Left ventricle myocardium inferior (tissue), 1 donor: ENCODE measurements at regions not wholly inside any gene's neighbourhood (a gene's known extent, or its start where the extent isn't known, plus 50 kb on each side); places are given as distances from the start of the nearest gene placed in this dataset.

Experiments
- DNase-seq: peaks from one replicate; pipeline ENCODE4 v3.0.0-alpha.2; 2020
- H3K27ac ChIP-seq: fragments of 200-600 bp; replicated peaks from 2 replicates; pipeline ENCODE4 v1.8.0; 2021
- H3K27me3 ChIP-seq: fragments of 200-600 bp; 2 replicates; pipeline ENCODE4 v1.8.0; 2021; ENCODE audit warnings: low read depth
- H3K36me3 ChIP-seq: fragments of 200-600 bp; 2 replicates; pipeline ENCODE4 v1.8.0; 2021
- H3K4me1 ChIP-seq: fragments of 200-600 bp; 2 replicates; pipeline ENCODE4 v1.8.0; 2021
- H3K4me3 ChIP-seq: fragments of 200-600 bp; 2 replicates; pipeline ENCODE4 v1.8.0; 2021; ENCODE audit warnings: mild to moderate bottlenecking, moderate library complexity
- H3K9me3 ChIP-seq: fragments of 200-600 bp; replicated peaks from 2 replicates; pipeline ENCODE4 v1.8.0; 2021
- intact Hi-C: fragments of 100-400 bp; cut with micrococcal nuclease; formaldehyde crosslinking; loops from one replicate; pipeline ENCODE4 v1.11.0; 2022
- TF ChIP-seq, protein P1 (sequence below): fragments of 200-600 bp; IDR thresholded peaks from 2 replicates; pipeline ENCODE4 v1.8.0; 2021; ENCODE audit warnings: antibody characterized with exemption, mild to moderate bottlenecking, borderline replicate concordance
- donor health status: DM: no; HTN: yes; CAD: no; lungs with severe emphysema.

GRCh38 chr1:36636206-36636605 is 153.5 kb upstream of the CSF3R start:
- no peaks in the 10 kb centered on the region for H3K36me3 ChIP-seq
- no peaks in the 10 kb centered on the region for H3K9me3 ChIP-seq
- intact Hi-C loops: no loop called here
- H3K4me3 ChIP-seq: no peak overlapping the region
- no peak overlapping the region for H3K27ac ChIP-seq
- TF ChIP-seq, protein P1, sequence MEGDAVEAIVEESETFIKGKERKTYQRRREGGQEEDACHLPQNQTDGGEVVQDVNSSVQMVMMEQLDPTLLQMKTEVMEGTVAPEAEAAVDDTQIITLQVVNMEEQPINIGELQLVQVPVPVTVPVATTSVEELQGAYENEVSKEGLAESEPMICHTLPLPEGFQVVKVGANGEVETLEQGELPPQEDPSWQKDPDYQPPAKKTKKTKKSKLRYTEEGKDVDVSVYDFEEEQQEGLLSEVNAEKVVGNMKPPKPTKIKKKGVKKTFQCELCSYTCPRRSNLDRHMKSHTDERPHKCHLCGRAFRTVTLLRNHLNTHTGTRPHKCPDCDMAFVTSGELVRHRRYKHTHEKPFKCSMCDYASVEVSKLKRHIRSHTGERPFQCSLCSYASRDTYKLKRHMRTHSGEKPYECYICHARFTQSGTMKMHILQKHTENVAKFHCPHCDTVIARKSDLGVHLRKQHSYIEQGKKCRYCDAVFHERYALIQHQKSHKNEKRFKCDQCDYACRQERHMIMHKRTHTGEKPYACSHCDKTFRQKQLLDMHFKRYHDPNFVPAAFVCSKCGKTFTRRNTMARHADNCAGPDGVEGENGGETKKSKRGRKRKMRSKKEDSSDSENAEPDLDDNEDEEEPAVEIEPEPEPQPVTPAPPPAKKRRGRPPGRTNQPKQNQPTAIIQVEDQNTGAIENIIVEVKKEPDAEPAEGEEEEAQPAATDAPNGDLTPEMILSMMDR: no peak
- no peaks in the 10 kb centered on the region for H3K4me1 ChIP-seq
- peaks cover 67% of the 10 kb centered on the region for H3K27me3 ChIP-seq
- no peak for DNase-seq

DNA sequence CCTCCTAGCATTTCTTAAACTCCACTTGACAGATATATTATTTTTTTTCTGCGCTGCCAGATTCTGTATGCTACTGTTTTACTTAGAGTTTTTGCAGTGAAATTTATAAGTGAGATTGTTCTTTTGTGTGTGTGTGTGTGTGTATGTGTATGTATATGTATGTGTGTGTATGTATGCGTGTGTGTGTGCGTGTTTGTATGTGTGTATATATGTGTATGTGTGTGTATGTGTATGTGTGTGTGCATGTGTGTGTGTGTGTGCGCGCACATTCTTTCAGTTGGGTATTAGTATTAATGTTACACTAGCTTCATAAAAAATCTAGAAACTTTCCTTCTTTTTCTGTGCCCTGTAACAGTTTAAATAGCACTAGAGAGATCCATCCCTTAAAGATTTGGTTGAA is 152.6 kb upstream of the CSF3R start:
- Histone ChIP-seq H3K36me3 (no peaks in the 10 kb centered on the region), H3K4me3 (no peak overlapping the region), H3K9me3 (no peaks in the 10 kb centered on the region), H3K27me3 (peaks cover 68% of the 10 kb centered on the region), H3K4me1 (no peaks in the 10 kb centered on the region), H3K27ac (no peak overlapping the region)
- DNase-seq: no peak
- intact Hi-C loops: no loop called here
- TF ChIP-seq, protein P1: no peak

- no peaks in the 10 kb centered on the region for H3K4me1 ChIP-seq
- no peak overlapping the region for H3K27ac ChIP-seq
- H3K4me3 ChIP-seq: no peak overlapping the region
- H3K9me3 ChIP-seq: no peaks in the 10 kb centered on the region
- H3K36me3 ChIP-seq: no peaks in the 10 kb centered on the region
- TF ChIP-seq, protein P1: no peak
- intact Hi-C loops: no loop called here
- H3K27me3 ChIP-seq: peaks cover 85% of the 10 kb centered on the region
- no peak for DNase-seq
Observed at GRCh38 chr1:36628804-36629203, 146.1 kb upstream of the CSF3R start.

DNA sequence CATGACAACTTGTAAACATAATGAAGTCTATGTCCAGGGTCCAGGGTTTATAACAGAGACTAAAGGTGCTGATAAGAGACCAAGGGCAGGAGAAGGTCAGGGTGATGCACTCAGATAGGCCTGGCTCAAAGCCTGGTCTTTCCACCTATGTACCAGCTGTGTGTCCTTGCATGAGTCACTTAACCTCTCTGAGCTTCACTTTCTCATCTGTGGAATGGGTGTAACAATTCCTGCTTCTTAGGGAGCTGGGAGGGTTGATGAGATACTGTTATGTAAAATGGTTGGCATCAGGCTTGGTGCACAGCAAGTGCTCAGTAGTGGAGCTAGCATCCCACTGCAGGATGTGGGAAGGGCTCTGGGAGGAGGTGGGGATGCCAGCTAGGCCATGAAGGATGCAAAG is 143.7 kb upstream of the CSF3R start:
- Histone ChIP-seq H3K27ac (no peak overlapping the region), H3K27me3 (peaks cover 93% of the 10 kb centered on the region), H3K9me3 (peaks cover 2% of the 10 kb centered on the region), H3K36me3 (no peaks in the 10 kb centered on the region), H3K4me3 (no peak overlapping the region), H3K4me1 (no peaks in the 10 kb centered on the region)
- DNase-seq: no peak
- TF ChIP-seq, protein P1: no peak
- intact Hi-C loops: no loop called here

DNA sequence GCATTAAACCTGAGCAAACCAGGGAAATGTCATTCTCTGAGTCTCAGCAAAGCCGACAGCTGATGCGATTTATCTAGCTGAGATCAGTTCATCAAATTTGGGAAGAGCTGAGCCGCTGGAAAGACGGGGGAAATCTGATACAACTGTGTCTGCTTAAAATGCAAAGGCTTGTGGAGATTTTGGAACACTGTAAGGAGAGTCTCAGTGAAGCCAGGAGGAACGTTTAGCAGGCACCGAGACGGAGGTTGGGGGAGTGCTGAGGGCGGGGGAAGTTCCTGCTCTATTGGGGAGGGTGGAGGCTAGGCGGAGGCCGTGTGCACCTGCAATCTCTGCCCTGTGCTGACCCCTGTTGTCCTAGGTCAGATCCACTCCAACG is 143.2 kb upstream of the CSF3R start:
- DNase-seq: no peak
- Histone ChIP-seq H3K27me3 (peaks cover 88% of the 10 kb centered on the region), H3K36me3 (no peaks in the 10 kb centered on the region), H3K4me1 (no peaks in the 10 kb centered on the region), H3K9me3 (peaks cover 7% of the 10 kb centered on the region), H3K4me3 (no peak overlapping the region), H3K27ac (no peak overlapping the region)
- TF ChIP-seq, protein P1: no peak
- intact Hi-C loops: no loop called here
